Loucy (cell line): ENCODE measurements at regions not wholly inside any gene's neighbourhood (a gene's known extent, or its start where the extent isn't known, plus 50 kb on each side); places are given as distances from the start of the nearest gene placed in this dataset.

Experiments used
- H2AFZ ChIP-seq: fragments of 200-600 bp; sonication (generic); 2 replicates; pipeline ENCODE4 v1.6.0; 2016; ENCODE audit warnings: antibody characterized with exemption, mild to moderate bottlenecking, low read length, moderate library complexity
- H3F3A ChIP-seq: fragments of 200-600 bp; 2 replicates; pipeline ENCODE4 v1.6.0; 2016; ENCODE audit warnings: antibody characterized with exemption, low read depth, mild to moderate bottlenecking
- H3K27me3 ChIP-seq: fragments of 200-600 bp; sonication (generic); 2 replicates; pipeline ENCODE4 v1.6.1; 2014; ENCODE audit warnings: low read length, mild to moderate bottlenecking; ENCODE audit not compliant: insufficient read depth, poor library complexity, severe bottlenecking
- H3K36me3 ChIP-seq: fragments of 200-600 bp; sonication (generic); 2 replicates; pipeline ENCODE4 v1.6.1; 2016; ENCODE audit warnings: low read length; ENCODE audit not compliant: insufficient read depth
- H3K4me1 ChIP-seq: fragments of 200-600 bp; sonication (generic); 2 replicates; pipeline ENCODE4 v1.5.1; 2014; ENCODE audit warnings: low read length, mild to moderate bottlenecking; ENCODE audit not compliant: insufficient read depth, poor library complexity, severe bottlenecking
- H3K4me2 ChIP-seq: fragments of 200-600 bp; sonication (generic); 2 replicates; pipeline ENCODE4 v1.6.0; 2014; ENCODE audit warnings: antibody characterized with exemption, low read length, low read depth, mild to moderate bottlenecking; ENCODE audit not compliant: poor library complexity, severe bottlenecking
- H3K4me3 ChIP-seq: fragments of 200-600 bp; sonication (generic); 2 replicates; pipeline ENCODE4 v1.5.1; 2014; ENCODE audit warnings: low read length, mild to moderate bottlenecking, mixed read lengths; ENCODE audit not compliant: poor library complexity, severe bottlenecking
- H3K79me2 ChIP-seq: fragments of 200-600 bp; sonication (generic); 2 replicates; pipeline ENCODE4 v1.6.1; 2014; ENCODE audit warnings: low read length; ENCODE audit not compliant: insufficient read depth
- H3K9ac ChIP-seq: fragments of 200-600 bp; sonication (generic); 2 replicates; pipeline ENCODE4 v1.6.0; 2014; ENCODE audit warnings: mild to moderate bottlenecking, low read depth, low read length, moderate library complexity; ENCODE audit not compliant: poor library complexity, severe bottlenecking
- H3K9me2 ChIP-seq: fragments of 200-600 bp; sonication (generic); replicated peaks from 2 replicates; pipeline ENCODE4 v1.6.1; 2016; ENCODE audit warnings: low read depth, low read length, mixed read lengths
- H3K9me3 ChIP-seq: fragments of 200-600 bp; sonication (generic); 2 replicates; pipeline ENCODE4 v1.6.1; 2014; ENCODE audit warnings: mild to moderate bottlenecking, antibody characterized with exemption, low read length, low read depth; ENCODE audit not compliant: insufficient read depth
- H4K20me1 ChIP-seq: fragments of 200-600 bp; sonication (generic); 2 replicates; pipeline ENCODE4 v1.6.0; 2014; ENCODE audit warnings: antibody characterized with exemption, low read length, mild to moderate bottlenecking; ENCODE audit not compliant: insufficient read depth, poor library complexity, severe bottlenecking
- CTCF ChIP-seq: fragments of 200-600 bp; sonication (generic); conservative IDR thresholded peaks from 2 replicates; pipeline ENCODE4 v1.5.1; 2014; ENCODE audit warnings: mild to moderate bottlenecking, antibody characterized with exemption, low read length
- EZH2phosphoT487 ChIP-seq: fragments of 200-600 bp; IDR thresholded peaks from 2 replicates; pipeline ENCODE4 v1.6.1; 2018; ENCODE audit warnings: antibody characterized with exemption, mild to moderate bottlenecking, moderate library complexity, borderline replicate concordance

DNA sequence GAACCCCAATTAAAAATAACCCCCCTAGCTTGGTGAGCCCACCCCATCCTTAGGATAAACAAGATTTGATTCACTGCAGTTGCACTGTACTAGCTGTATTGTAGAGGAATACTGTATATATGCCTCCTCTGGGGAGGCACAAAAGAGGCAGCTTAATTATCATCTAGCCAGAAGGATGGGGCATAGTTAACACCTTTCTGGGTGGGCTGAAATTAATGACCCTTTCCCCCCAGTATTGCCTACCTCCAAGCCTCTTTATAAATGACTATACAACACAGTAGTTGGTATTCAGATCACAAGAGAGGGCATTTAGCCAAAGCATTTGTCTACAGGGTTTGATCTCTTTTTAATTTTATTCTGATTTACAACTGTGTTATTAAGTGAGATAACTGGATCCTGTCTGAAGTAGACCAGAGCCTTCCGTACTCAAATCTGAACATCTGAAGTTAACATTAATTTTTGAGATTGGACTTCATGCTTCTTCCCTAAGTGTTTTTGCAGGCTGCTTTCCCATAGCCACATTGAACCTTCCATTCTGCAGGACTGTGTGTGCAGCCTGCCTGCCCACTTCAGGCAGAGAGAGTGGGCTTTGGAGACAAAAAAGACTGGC is 807.0 kb upstream of the ARRDC4 start:
- no peaks in the 10 kb centered on the region for H3F3A ChIP-seq
- H3K9me2 ChIP-seq, result no peaks in the 10 kb centered on the region; the same call in 1 of the 2 replicates
- TF ChIP-seq EZH2phosphoT487 (no peak), CTCF (no peak)
- no peak overlapping the region for H3K4me3 ChIP-seq
- H3K79me2 ChIP-seq, result no peaks in the 10 kb centered on the region
- H4K20me1 ChIP-seq, result no peaks in the 10 kb centered on the region
- H3K27me3 ChIP-seq, result no peaks in the 10 kb centered on the region
- H2AFZ ChIP-seq, result no peak overlapping the region
- no peak overlapping the region for H3K9ac ChIP-seq
- H3K4me1 ChIP-seq, result no peaks in the 10 kb centered on the region
- H3K36me3 ChIP-seq, result no peaks in the 10 kb centered on the region
- no peak overlapping the region for H3K4me2 ChIP-seq
- H3K9me3 ChIP-seq, result no peaks in the 10 kb centered on the region

DNA sequence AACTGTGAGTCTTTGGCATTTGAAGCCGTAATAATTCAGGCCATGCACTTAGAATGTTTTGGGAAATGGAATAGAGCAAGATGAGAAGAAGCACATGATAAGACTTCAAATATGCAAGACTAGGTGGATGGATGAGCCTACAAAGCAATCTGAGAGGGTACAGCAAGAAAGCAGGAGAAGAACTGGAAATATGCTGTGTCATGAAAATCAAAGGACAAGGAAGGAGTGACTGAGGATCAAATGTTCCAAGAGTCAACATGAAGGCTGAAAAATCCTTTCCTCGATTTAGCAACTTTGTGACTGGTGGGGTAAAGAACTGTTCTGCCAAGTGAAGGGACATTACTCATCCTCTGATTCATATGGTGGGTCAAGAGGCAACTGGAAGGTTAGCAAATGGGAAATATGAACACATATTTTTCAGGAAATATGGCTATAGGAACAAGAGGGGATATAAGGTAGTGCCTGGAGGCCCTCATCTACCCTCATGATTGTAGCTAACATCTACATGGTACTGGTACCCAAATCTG is 803.7 kb upstream of the ARRDC4 start:
- TF ChIP-seq EZH2phosphoT487 (no peak), CTCF (no peak)
- no peaks in the 10 kb centered on the region for H3K9me3 ChIP-seq
- H3K9me2 ChIP-seq, result no peaks in the 10 kb centered on the region; the same call in 1 of the 2 replicates
- H3K27me3 ChIP-seq, result no peaks in the 10 kb centered on the region
- no peak overlapping the region for H3K9ac ChIP-seq
- H3F3A ChIP-seq, result no peaks in the 10 kb centered on the region
- no peaks in the 10 kb centered on the region for H3K36me3 ChIP-seq
- no peaks in the 10 kb centered on the region for H3K79me2 ChIP-seq
- H3K4me1 ChIP-seq, result no peaks in the 10 kb centered on the region
- no peak overlapping the region for H2AFZ ChIP-seq
- H3K4me2 ChIP-seq, result no peak overlapping the region
- H3K4me3 ChIP-seq, result no peak overlapping the region
- H4K20me1 ChIP-seq, result no peaks in the 10 kb centered on the region

- H2AFZ ChIP-seq, result no peak overlapping the region
- no peaks in the 10 kb centered on the region for H3K79me2 ChIP-seq
- H3K36me3 ChIP-seq, result no peaks in the 10 kb centered on the region
- no peak overlapping the region for H3K4me3 ChIP-seq
- no peaks in the 10 kb centered on the region for H3F3A ChIP-seq
- H4K20me1 ChIP-seq, result no peaks in the 10 kb centered on the region
- H3K4me1 ChIP-seq, result no peaks in the 10 kb centered on the region
- H3K9me2 ChIP-seq, result no peaks in the 10 kb centered on the region; the same call in 1 of the 2 replicates
- H3K27me3 ChIP-seq, result no peaks in the 10 kb centered on the region
- no peaks in the 10 kb centered on the region for H3K9me3 ChIP-seq
- TF ChIP-seq EZH2phosphoT487 (no peak), CTCF (no peak)
- no peak overlapping the region for H3K9ac ChIP-seq
- no peak overlapping the region for H3K4me2 ChIP-seq
Observed at GRCh38 chr15:97162805-97163495, 797.6 kb upstream of the ARRDC4 start.
